ENCODE measurements at regions not wholly inside any gene's neighbourhood (a gene's known extent, or its start where the extent isn't known, plus 50 kb on each side); places are given as distances from the start of the nearest gene placed in this dataset.

DNA sequence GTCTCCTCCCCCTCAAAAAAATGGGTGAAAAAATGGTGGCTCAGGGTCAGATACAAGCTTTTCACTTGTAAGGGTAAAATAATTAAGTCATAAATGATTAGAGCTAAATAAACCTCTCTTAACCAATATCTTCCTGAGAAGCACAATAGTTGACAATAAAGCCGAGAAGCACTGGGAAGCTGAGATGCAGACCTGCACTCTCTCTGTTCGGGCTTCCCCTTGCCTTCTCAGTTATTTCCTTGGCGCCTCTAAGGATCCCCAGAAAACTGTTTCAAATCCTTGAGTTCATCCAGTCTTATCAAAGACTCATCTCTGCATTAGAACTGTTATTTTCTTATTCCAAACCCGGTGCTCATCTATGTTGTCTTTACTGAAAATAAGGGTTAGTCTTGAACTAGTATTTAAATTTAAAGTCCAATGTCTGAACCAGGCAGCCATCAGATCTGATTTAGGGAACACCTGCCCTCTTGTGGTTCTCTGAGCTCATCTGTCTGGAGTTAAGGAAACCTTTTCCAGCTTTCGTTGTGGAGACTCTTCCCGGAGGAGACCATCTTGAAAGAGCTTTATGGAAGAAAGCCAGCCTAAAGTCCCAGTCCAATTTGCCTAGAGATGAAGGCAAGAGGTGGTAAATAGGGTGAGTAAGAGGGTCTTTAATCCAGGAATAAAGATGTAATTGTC, 256.4 kb upstream of the MCTP2 start:
- intact Hi-C loops (cut with DNase I; ENCODE audit: low total_unique reads) = loop anchor here (5.0 kb wide), 1 partner anchor 943 kb away; no protein-coding TSS in a partner anchor

DNA sequence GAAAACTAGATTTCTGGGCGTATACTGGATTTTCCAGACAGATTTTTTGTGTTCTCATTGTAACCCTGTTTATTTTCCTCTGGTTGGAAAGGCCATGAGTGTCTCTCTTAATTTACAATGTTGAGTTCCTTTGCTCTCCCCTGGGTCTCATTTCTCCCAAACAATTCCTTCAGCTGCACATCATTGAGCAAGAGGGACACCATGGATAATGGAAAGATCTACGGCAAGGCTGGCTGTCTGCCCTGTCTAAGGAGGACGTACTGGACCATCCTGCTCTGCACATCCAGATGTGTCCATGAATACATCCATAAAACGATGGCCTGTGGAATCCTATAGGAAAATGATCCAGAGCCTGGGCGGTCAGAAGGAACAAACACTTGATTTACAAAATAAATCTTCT, 258.1 kb upstream of the MCTP2 start:
- intact Hi-C loops (cut with DNase I; ENCODE audit: low total_unique reads) = no loop called here
- peak; percentile 77 to 79 for DNase-seq
- no peak for TF ChIP-seq POLR2A (IDR thresholded peaks at IDR 0.05)
- TF ChIP-seq, protein P1, sequence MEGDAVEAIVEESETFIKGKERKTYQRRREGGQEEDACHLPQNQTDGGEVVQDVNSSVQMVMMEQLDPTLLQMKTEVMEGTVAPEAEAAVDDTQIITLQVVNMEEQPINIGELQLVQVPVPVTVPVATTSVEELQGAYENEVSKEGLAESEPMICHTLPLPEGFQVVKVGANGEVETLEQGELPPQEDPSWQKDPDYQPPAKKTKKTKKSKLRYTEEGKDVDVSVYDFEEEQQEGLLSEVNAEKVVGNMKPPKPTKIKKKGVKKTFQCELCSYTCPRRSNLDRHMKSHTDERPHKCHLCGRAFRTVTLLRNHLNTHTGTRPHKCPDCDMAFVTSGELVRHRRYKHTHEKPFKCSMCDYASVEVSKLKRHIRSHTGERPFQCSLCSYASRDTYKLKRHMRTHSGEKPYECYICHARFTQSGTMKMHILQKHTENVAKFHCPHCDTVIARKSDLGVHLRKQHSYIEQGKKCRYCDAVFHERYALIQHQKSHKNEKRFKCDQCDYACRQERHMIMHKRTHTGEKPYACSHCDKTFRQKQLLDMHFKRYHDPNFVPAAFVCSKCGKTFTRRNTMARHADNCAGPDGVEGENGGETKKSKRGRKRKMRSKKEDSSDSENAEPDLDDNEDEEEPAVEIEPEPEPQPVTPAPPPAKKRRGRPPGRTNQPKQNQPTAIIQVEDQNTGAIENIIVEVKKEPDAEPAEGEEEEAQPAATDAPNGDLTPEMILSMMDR (IDR thresholded peaks at IDR 0.05) = no peak
- H3K27ac ChIP-seq = no peak overlapping the region
- no peaks in the 10 kb centered on the region for H3K9me3 ChIP-seq
- no peaks in the 10 kb centered on the region for H3K36me3 ChIP-seq
- H3K4me3 ChIP-seq = no peak overlapping the region
- no peaks in the 10 kb centered on the region for H3K27me3 ChIP-seq
- H3K4me1 ChIP-seq = peaks cover 0 to 4% of the 10 kb centered on the region in 2 donors

More for the DNA sequence above, 256.4 kb upstream of the MCTP2 start:
- Histone ChIP-seq H3K27me3 (no peaks in the 10 kb centered on the region), H3K36me3 (no peaks in the 10 kb centered on the region), H3K27ac (no peak overlapping the region), H3K9me3 (no peaks in the 10 kb centered on the region), H3K4me1 (peaks cover 0 to 4% of the 10 kb centered on the region in 2 donors), H3K4me3 (no peak overlapping the region)
- no peak for TF ChIP-seq POLR2A (IDR thresholded peaks at IDR 0.05)
- TF ChIP-seq, protein P1 (IDR thresholded peaks at IDR 0.05) = peak; percentile 31 to 41 (median 32)
- peak in 1 of 2 donors; percentile 20 for DNase-seq

DNA sequence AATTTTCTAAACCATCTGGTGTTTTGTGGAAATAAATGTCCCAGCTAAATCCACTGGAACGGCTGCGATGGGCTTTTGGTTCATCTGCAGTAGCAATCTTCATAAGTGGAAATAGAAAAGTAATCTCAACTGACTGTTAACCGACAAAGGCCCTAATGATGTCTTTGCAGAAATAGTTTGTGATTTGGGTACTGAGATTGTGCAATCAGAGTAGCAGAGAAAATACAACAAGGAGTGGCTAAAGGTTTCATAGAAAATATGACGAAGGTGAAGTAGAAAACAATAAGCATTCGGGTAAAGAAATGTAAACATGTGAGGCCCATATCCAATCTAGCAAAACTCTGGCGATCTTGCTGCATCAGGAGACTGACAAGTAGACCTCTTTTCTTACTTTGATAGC, 262.6 kb upstream of the MCTP2 start:
- intact Hi-C loops (cut with DNase I; ENCODE audit: low total_unique reads) = no loop called here
- H3K36me3 ChIP-seq = no peaks in the 10 kb centered on the region

DNA sequence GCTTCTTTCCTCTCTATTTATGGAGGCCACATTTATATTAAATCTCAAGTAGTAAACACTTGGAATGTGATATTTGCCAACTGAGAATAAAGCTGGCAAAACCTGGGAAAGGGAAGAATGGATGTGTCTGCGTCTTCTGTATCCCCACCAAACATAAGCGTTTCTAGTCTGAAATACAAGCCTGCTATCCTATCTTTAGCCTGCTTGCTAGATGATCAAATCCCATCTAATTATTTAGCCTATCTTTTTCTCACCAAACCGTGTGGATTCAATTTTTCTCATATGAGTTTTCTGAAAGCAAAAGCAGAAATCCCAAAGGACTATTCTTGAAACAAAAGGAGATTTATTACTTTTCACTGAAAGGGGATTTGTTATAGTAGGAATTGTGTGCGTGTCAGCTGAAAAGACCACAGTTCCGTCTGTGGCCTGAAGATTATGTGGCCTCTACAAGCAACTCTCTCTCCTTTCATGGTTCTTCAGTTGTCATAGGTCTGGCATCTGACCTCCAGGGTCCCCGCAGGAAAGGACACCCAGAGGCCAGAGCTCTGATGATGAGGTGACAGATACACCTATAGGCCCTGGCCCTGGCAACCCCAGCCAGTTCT, 266.0 kb upstream of the MCTP2 start:
- H3K9me3 ChIP-seq = no peaks in the 10 kb centered on the region
- H3K27me3 ChIP-seq = no peaks in the 10 kb centered on the region
- no peak overlapping the region for H3K27ac ChIP-seq
- H3K36me3 ChIP-seq = no peaks in the 10 kb centered on the region
- DNase-seq = no peak
- no peak overlapping the region for H3K4me3 ChIP-seq
- TF ChIP-seq POLR2A (IDR thresholded peaks at IDR 0.05) = no peak
- TF ChIP-seq, protein P1 (IDR thresholded peaks at IDR 0.05) = no peak
- H3K4me1 ChIP-seq = no peaks in the 10 kb centered on the region
- intact Hi-C loops (cut with DNase I; ENCODE audit: low total_unique reads) = no loop called here

More for the DNA sequence above, 262.6 kb upstream of the MCTP2 start:
- TF ChIP-seq POLR2A (IDR thresholded peaks at IDR 0.05) = no peak
- TF ChIP-seq, protein P1 (IDR thresholded peaks at IDR 0.05) = no peak
- no peak overlapping the region for H3K27ac ChIP-seq
- H3K9me3 ChIP-seq = no peaks in the 10 kb centered on the region
- H3K4me1 ChIP-seq = peaks cover 0 to 4% of the 10 kb centered on the region in 2 donors
- no peaks in the 10 kb centered on the region for H3K27me3 ChIP-seq
- H3K4me3 ChIP-seq = no peak overlapping the region
- no peak for DNase-seq

DNA sequence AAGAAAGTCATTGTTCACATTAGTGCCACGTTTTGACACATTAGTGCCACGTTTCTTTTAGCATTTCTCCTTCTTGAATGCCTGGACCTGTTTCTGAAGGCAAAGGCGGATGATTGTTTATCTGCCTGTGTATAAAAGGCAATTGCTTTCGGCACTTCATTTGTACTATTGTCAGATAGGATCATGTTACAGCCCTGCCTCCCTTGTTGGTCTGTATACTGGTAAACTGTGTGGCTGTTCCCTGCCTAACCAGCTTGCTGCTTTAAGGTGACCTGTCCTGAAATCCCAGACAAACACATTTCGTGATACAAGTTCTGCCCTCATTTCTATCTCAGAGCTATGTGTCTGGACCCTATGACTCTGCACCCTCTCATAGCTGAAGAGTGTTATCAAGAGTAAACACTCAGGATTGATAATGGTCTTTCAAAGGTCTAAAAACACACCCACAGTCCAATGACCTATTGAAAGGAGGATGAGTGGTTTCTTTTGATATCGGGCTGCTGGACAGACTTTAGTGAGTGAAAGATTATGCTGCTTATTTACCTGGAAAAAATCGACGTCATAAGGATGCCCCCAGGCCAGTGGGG, 276.3 kb upstream of the MCTP2 start:
- intact Hi-C loops (cut with DNase I; ENCODE audit: low total_unique reads) = no loop called here
- Histone ChIP-seq H3K9me3 (no peaks in the 10 kb centered on the region), H3K36me3 (no peaks in the 10 kb centered on the region), H3K4me1 (no peaks in the 10 kb centered on the region), H3K4me3 (no peak overlapping the region), H3K27me3 (no peaks in the 10 kb centered on the region), H3K27ac (no peak overlapping the region)
- DNase-seq = no peak
- TF ChIP-seq POLR2A (IDR thresholded peaks at IDR 0.05) = no peak
- TF ChIP-seq, protein P1 (IDR thresholded peaks at IDR 0.05) = no peak

All from uterus (tissue), 3 donors.